CD14-positive monocyte (primary cell): ENCODE measurements at regions not wholly inside any gene's neighbourhood (a gene's known extent, or its start where the extent isn't known, plus 50 kb on each side); places are given as distances from the start of the nearest gene placed in this dataset.

Experiments used
- DNase-seq, 3 donors: peaks; one replicate each; pipeline ENCODE4 v3.0.0-alpha.2; 2011 to 2022
- H2AFZ ChIP-seq: 2 replicates; pipeline ENCODE4 v1.6.0; 2012; ENCODE audit warnings: mild to moderate bottlenecking, low read depth, low read length, inconsistent platforms; ENCODE audit not compliant: insufficient read depth, poor library complexity, severe bottlenecking
- H3K27ac ChIP-seq, 2 donors: 1 replicate in 1 of 2; 2 replicates in 1 of 2; pipeline ENCODE4 v1.5.1; 2012 to 2013; ENCODE audit warnings: low read length in 2 of 2, control low read depth in 1 of 2, inconsistent platforms in 1 of 2, low read depth in 1 of 2, mild to moderate bottlenecking in 1 of 2
- H3K27me3 ChIP-seq, 2 donors: one replicate each; pipeline versions ENCODE4 v1.6.0 to v1.6.1; 2011 to 2013; ENCODE audit warnings: low read length in 2 of 2; ENCODE audit not compliant: control insufficient read depth in 2 of 2, insufficient read depth in 2 of 2
- H3K36me3 ChIP-seq, 2 donors: replicated peaks in 1 of 2; 1 replicate in 1 of 2; 2 replicates in 1 of 2; pipeline versions ENCODE4 v1.5.1 to v1.6.1; 2012 to 2013; ENCODE audit warnings: low read length in 2 of 2, control low read depth in 1 of 2, inconsistent platforms in 1 of 2, mild to moderate bottlenecking in 1 of 2; ENCODE audit not compliant: insufficient read depth in 2 of 2, control insufficient read depth in 1 of 2
- H3K4me1 ChIP-seq, 2 donors: 1 replicate in 1 of 2; 2 replicates in 1 of 2; pipeline versions ENCODE4 v1.5.1 to v1.6.1; 2012 to 2013; ENCODE audit warnings: low read length in 2 of 2, control low read depth in 1 of 2, inconsistent platforms in 1 of 2, mild to moderate bottlenecking in 1 of 2, moderate library complexity in 1 of 2; ENCODE audit not compliant: insufficient read depth in 2 of 2, control insufficient read depth in 1 of 2
- H3K4me2 ChIP-seq: replicated peaks from 2 replicates; pipeline ENCODE3; 2012; ENCODE audit warnings: low read length, moderate library complexity, mild to moderate bottlenecking; ENCODE audit not compliant: poor library complexity, severe bottlenecking; ENCODE audit errors: extremely low read depth
- H3K4me3 ChIP-seq, 3 experiments: fragments of 200-600 bp in 1 of 3; sonication (generic) in 1 of 3; replicated peaks in 1 of 3; 1 replicate in 2 of 3; 2 replicates in 1 of 3; pipeline ENCODE4 v1.5.1; 2011 to 2013; ENCODE audit warnings: low read length in 3 of 3, mild to moderate bottlenecking in 3 of 3, control low read depth in 2 of 3, low read depth in 2 of 3, inconsistent platforms in 1 of 3, moderate library complexity in 1 of 3
- H3K79me2 ChIP-seq: 2 replicates; pipeline ENCODE4 v1.6.0; 2012; ENCODE audit warnings: mild to moderate bottlenecking, control low read depth, inconsistent platforms, low read length, moderate library complexity; ENCODE audit not compliant: insufficient read depth
- H3K9ac ChIP-seq: 2 replicates; pipeline ENCODE4 v1.6.0; 2017; ENCODE audit warnings: low read length, mild to moderate bottlenecking; ENCODE audit not compliant: insufficient read depth, poor library complexity, severe bottlenecking
- H3K9me3 ChIP-seq, 2 donors: replicated peaks in 1 of 2; 1 replicate in 1 of 2; 2 replicates in 1 of 2; pipeline versions ENCODE4 v1.5.1 to v1.6.1; 2012 to 2013; ENCODE audit warnings: low read length in 2 of 2, control low read depth in 1 of 2; ENCODE audit not compliant: control insufficient read depth in 1 of 2, insufficient read depth in 1 of 2
- H4K20me1 ChIP-seq: 2 replicates; pipeline ENCODE4 v1.6.0; 2012; ENCODE audit warnings: mild to moderate bottlenecking, low read length, control low read depth, moderate library complexity; ENCODE audit not compliant: insufficient read depth
- H3K27ac Mint-ChIP-seq, 7 donors: one replicate each; pipeline ENCODE4 v1.8.0; 2020; ENCODE audit warnings: mild to moderate bottlenecking in 7 of 7, mixed read lengths in 7 of 7, moderate library complexity in 6 of 7, inconsistent platforms in 2 of 7
- H3K27me3 Mint-ChIP-seq, 3 donors: one replicate each; pipeline ENCODE4 v1.8.0; 2021 to 2022; ENCODE audit warnings: low read depth in 3 of 3, mild to moderate bottlenecking in 3 of 3, mixed read lengths in 3 of 3, moderate library complexity in 3 of 3, inconsistent platforms in 1 of 3
- H3K36me3 Mint-ChIP-seq, 2 donors: one replicate each; pipeline ENCODE4 v1.8.0; 2020; ENCODE audit warnings: mixed read lengths in 2 of 2, inconsistent platforms in 1 of 2, mild to moderate bottlenecking in 1 of 2
- H3K4me1 Mint-ChIP-seq: one replicate; pipeline ENCODE4 v1.8.0; 2020; ENCODE audit warnings: mild to moderate bottlenecking, mixed read lengths
- H3K4me3 Mint-ChIP-seq, 2 donors: one replicate each; pipeline ENCODE4 v1.8.0; 2020; ENCODE audit warnings: mild to moderate bottlenecking in 2 of 2, mixed read lengths in 2 of 2, moderate library complexity in 1 of 2
- H3K9me3 Mint-ChIP-seq, 7 donors: one replicate each; pipeline ENCODE4 v1.8.0; 2020 to 2022; ENCODE audit warnings: mixed read lengths in 7 of 7, mild to moderate bottlenecking in 6 of 7, moderate library complexity in 6 of 7, inconsistent platforms in 2 of 7
- WGBS: methylation state at CpG from one replicate; pipeline ENCODE4 v1.1.5; 2013; ENCODE audit warnings: missing lambda C conversion rate; ENCODE audit not compliant: insufficient coverage; 5-methylcytosine and 5-hydroxymethylcytosine counted together
- intact Hi-C, 2 donors: fragments of 100-400 bp; cut with micrococcal nuclease; formaldehyde crosslinking; loops; one replicate each; pipeline versions ENCODE4 v1.15.0 to v1.15.1; 2023
- TF ChIP-seq, protein P1 (sequence below): fragments of 200-600 bp; IDR thresholded peaks from one replicate; pipeline ENCODE4 v1.8.0; 2022; ENCODE audit warnings: antibody characterized with exemption, mild to moderate bottlenecking

DNA sequence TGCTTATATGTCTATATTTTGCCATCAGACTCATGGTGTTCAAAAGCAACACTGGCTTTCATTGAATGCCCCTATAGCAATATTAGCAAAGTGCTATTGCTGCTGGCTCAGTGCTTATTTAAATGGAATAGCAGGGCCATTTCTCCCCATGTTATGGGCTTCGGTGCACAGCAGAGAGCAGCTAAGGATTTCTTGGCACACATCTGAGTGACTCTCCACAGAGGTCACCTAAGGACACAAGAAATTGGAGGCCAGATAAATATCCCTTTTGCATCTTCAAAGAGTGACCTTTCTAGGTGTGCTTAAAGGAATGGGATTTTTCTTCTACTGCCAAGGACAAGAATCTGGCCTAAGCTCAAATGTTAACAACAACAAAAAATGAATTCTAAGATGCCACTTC, 751.8 kb downstream of the CDH11 start:
- H3K36me3 Mint-ChIP-seq, result no peaks in the 10 kb centered on the region
- no peak overlapping the region for H3K4me3 Mint-ChIP-seq
- H3K27me3 ChIP-seq, result no peaks in the 10 kb centered on the region
- H2AFZ ChIP-seq, result no peak overlapping the region
- no peaks in the 10 kb centered on the region for H4K20me1 ChIP-seq
- H3K79me2 ChIP-seq, result no peaks in the 10 kb centered on the region
- H3K9me3 Mint-ChIP-seq, result peaks cover 0 to 7% (median 0%) of the 10 kb centered on the region in 7 donors
- no peak overlapping the region for H3K27ac ChIP-seq
- no peak overlapping the region for H3K4me3 ChIP-seq
- 83% methylated on average over 1 of the region's 1 CpG for WGBS
- no peaks in the 10 kb centered on the region for H3K4me1 Mint-ChIP-seq
- DNase-seq, result no peak
- no peak overlapping the region for H3K4me2 ChIP-seq
- no peak overlapping the region for H3K27ac Mint-ChIP-seq
- no peaks in the 10 kb centered on the region for H3K9me3 ChIP-seq
- peaks cover 0 to 2% (median 0%) of the 10 kb centered on the region in 3 donors for H3K27me3 Mint-ChIP-seq
- TF ChIP-seq, protein P1, sequence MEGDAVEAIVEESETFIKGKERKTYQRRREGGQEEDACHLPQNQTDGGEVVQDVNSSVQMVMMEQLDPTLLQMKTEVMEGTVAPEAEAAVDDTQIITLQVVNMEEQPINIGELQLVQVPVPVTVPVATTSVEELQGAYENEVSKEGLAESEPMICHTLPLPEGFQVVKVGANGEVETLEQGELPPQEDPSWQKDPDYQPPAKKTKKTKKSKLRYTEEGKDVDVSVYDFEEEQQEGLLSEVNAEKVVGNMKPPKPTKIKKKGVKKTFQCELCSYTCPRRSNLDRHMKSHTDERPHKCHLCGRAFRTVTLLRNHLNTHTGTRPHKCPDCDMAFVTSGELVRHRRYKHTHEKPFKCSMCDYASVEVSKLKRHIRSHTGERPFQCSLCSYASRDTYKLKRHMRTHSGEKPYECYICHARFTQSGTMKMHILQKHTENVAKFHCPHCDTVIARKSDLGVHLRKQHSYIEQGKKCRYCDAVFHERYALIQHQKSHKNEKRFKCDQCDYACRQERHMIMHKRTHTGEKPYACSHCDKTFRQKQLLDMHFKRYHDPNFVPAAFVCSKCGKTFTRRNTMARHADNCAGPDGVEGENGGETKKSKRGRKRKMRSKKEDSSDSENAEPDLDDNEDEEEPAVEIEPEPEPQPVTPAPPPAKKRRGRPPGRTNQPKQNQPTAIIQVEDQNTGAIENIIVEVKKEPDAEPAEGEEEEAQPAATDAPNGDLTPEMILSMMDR, result no peak
- H3K36me3 ChIP-seq, result no peaks in the 10 kb centered on the region
- H3K9ac ChIP-seq, result no peak overlapping the region
- no peaks in the 10 kb centered on the region for H3K4me1 ChIP-seq
- intact Hi-C loops, result no loop called here

DNA sequence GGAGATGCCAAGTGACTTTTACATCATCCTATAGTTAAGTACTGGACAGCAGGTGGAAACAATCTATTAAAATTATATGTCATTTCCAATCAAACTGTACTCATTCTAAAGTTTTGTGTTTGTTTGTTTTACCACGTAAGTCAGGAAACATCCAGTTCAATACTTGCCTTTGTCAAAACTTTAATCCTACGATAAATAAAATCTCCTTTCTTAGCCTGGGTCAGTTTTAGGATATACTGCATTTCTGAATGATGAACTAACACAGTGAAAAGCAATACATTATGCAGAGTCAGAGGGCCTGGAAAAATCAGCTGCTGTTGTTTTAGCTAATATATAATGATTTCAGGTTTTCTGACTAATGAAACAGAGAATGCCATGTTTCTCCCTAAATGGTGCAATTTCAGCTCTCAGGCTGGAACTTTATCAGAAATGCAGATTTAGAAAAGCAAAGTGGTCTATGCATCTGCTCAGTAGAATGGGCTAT, 756.4 kb downstream of the CDH11 start:
- Histone ChIP-seq H3K4me2 (no peak overlapping the region), H4K20me1 (no peaks in the 10 kb centered on the region), H3K27me3 (no peaks in the 10 kb centered on the region), H3K9ac (no peak overlapping the region), H3K27ac (no peak overlapping the region), H3K36me3 (no peaks in the 10 kb centered on the region), H3K9me3 (no peaks in the 10 kb centered on the region), H3K4me1 (no peaks in the 10 kb centered on the region), H3K4me3 (no peak overlapping the region), H2AFZ (no peak overlapping the region), H3K79me2 (no peaks in the 10 kb centered on the region)
- intact Hi-C loops, result no loop called here
- peaks cover 0 to 2% (median 0%) of the 10 kb centered on the region in 3 donors for H3K27me3 Mint-ChIP-seq
- TF ChIP-seq, protein P1, result no peak
- WGBS, result no CpG with 5 or more reads among the region's 2 CpGs
- H3K36me3 Mint-ChIP-seq, result no peaks in the 10 kb centered on the region
- DNase-seq, result no peak
- H3K4me1 Mint-ChIP-seq, result no peaks in the 10 kb centered on the region
- H3K27ac Mint-ChIP-seq, result no peak overlapping the region
- no peak overlapping the region for H3K4me3 Mint-ChIP-seq
- H3K9me3 Mint-ChIP-seq, result peaks cover 0 to 2% (median 0%) of the 10 kb centered on the region in 7 donors
